OCI-LY7 (cell line): ENCODE measurements at regions not wholly inside any gene's neighbourhood (a gene's known extent, or its start where the extent isn't known, plus 50 kb on each side); places are given as distances from the start of the nearest gene placed in this dataset.

Experiments
- EZH2phosphoT487 ChIP-seq: fragments of 200-600 bp; sonication (generic); IDR thresholded peaks from 2 replicates; pipeline ENCODE4 v1.6.1; 2018; ENCODE audit warnings: low read depth, borderline replicate concordance, mild to moderate bottlenecking, mixed run types, antibody characterized with exemption, low read length, moderate library complexity, mixed read lengths
- TF ChIP-seq, protein P1 (sequence below): fragments of 200-600 bp; sonication (generic); conservative IDR thresholded peaks from 2 replicates; pipeline ENCODE4 v1.5.1; 2014; ENCODE audit warnings: mild to moderate bottlenecking, antibody characterized with exemption, low read length, moderate library complexity, mixed read lengths

DNA sequence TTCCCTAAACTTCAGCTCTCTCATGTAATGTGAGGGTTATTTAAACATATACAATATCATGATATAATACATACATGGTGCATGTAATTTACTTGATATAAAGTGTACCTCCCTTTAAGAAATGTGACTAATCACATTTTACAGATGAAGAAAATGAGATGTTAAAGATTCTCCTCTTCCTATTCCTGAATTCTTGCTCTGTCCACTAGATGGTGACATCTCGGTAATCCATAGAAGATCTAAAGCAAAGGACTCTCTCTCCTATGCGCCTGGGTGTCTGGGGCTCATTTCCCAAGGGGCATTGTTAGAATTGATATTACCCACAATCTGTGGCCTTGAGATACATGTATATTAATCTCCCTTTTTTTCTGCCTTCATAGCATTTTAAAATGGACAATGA is 804.9 kb downstream of the RAB28 start:
- TF ChIP-seq, protein P1, sequence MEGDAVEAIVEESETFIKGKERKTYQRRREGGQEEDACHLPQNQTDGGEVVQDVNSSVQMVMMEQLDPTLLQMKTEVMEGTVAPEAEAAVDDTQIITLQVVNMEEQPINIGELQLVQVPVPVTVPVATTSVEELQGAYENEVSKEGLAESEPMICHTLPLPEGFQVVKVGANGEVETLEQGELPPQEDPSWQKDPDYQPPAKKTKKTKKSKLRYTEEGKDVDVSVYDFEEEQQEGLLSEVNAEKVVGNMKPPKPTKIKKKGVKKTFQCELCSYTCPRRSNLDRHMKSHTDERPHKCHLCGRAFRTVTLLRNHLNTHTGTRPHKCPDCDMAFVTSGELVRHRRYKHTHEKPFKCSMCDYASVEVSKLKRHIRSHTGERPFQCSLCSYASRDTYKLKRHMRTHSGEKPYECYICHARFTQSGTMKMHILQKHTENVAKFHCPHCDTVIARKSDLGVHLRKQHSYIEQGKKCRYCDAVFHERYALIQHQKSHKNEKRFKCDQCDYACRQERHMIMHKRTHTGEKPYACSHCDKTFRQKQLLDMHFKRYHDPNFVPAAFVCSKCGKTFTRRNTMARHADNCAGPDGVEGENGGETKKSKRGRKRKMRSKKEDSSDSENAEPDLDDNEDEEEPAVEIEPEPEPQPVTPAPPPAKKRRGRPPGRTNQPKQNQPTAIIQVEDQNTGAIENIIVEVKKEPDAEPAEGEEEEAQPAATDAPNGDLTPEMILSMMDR: peak; percentile 65
- no peak for TF ChIP-seq EZH2phosphoT487
